ENCODE measurements at regions not wholly inside any gene's neighbourhood (a gene's known extent, or its start where the extent isn't known, plus 50 kb on each side); places are given as distances from the start of the nearest gene placed in this dataset.
"Not testable (repeated sequence)": the region's sequence is repeated elsewhere in the genome, so short reads cannot be mapped to it uniquely, and the experiment has no call there.

DNA sequence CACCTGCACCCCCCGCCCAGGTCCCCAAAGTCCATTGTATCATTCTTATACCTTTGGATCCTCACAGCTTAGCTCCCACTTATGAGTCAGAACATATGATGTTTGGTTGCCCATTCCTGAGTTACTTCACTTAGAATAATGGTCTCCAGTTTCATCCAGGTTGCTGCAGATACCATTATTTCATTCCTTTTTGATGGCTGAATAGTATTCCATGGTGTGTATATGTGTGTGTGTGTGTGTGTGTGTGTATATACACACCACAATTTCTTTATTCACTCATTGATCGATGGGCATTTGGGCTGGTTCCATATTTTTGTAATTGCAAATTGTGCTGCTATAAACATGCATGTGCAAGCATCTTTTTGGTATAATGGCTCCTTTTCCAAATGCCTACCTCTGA lies 125.4 kb downstream of the UTRN start:
- not testable (repeated sequence) for H3K4me1 ChIP-seq (ENCODE audit: insufficient read depth, low read length); H2AFZ ChIP-seq (ENCODE audit: low read depth, low read length); H3K36me3 ChIP-seq (ENCODE audit: insufficient read depth, low read length); H3K27me3 ChIP-seq (ENCODE audit: insufficient read depth, low read length); H3K4me3 ChIP-seq (ENCODE audit: low read length); H3K9me3 ChIP-seq (ENCODE audit: low read length)

DNA sequence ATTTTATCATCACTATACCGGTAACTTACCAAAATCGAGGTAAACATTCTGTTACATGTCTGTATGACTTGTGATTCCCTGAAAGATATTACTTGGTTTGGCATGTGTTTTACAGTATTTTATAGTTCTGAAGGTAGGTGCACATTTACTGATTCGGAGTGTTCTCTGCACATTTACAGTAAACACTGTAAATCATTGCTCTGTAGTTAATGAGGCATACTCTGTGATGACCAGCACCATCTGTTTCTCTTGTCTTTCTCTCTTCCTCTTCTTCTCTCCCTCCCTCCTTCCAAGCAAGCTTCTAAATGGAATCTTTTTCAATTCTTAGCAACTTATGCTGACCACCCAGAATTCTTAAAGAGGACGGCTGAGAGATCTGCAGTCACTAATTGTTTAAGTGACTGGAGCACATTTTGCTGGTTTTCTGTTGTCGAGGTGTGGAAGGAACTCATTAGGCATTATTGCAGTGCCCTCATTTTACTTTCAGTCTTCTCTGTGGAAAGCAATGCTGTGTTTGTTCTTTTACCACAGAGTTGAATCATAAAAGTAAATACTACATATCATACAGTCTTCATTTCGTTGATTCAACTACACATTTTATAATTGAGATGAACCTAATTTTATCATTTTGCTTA lies 126.5 kb downstream of the UTRN start:
- no peaks in the 10 kb centered on the region for H3K27me3 ChIP-seq (ENCODE audit: insufficient read depth, low read length)
- H3K4me3 ChIP-seq (ENCODE audit: low read length): no peak overlapping the region
- no peak overlapping the region for H2AFZ ChIP-seq (ENCODE audit: low read depth, low read length)
- peaks cover 9% of the 10 kb centered on the region for H3K4me1 ChIP-seq (ENCODE audit: insufficient read depth, low read length)
- no peaks in the 10 kb centered on the region for H3K36me3 ChIP-seq (ENCODE audit: insufficient read depth, low read length)
- H3K9me3 ChIP-seq (ENCODE audit: low read length): no peaks in the 10 kb centered on the region

DNA sequence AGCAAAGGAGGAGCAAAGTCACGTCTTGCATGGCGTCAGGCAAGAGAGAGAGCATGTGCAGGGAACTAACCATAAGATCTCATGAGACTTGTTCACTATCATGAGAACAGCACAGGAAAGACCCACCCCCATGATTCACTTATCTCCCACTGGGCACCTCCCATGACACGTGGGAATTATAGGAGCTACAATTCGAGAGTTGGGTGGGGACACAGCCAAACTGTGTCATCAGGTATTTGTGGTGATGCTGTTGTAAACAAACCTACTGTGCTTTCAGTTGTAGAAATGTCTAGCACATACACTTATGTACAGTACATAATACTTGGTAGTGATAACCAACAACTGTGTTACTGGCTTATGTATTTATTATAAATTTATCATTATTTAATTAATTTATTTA lies 128.3 kb downstream of the UTRN start:
- Histone ChIP-seq H2AFZ (ENCODE audit: low read depth, low read length) (no peak overlapping the region), H3K4me1 (ENCODE audit: insufficient read depth, low read length) (peaks cover 9% of the 10 kb centered on the region)

DNA sequence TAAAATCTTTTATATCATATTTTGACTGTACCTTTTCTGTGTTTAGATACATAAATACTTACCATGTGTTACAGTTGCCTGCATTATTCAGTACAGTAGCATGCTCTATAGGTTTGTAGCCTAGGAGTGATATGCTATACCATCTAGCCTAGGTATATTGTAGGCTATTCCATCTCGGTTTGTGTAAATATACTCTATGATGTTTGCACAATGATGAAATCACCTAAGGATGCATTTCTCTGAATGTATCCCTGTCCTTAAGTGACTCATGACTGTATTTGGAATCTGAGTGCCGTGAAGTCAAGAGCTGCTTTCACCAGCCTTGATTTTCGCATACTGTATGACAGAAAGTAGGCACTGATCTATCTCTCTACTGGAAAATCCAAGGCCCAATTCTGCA lies 129.9 kb downstream of the UTRN start:
- Histone ChIP-seq H3K27me3 (ENCODE audit: insufficient read depth, low read length) (no peaks in the 10 kb centered on the region), H3K9me3 (ENCODE audit: low read length) (no peaks in the 10 kb centered on the region), H2AFZ (ENCODE audit: low read depth, low read length) (no peak overlapping the region), H3K4me3 (ENCODE audit: low read length) (no peak overlapping the region), H3K4me1 (ENCODE audit: insufficient read depth, low read length) (peaks cover 20% of the 10 kb centered on the region), H3K36me3 (ENCODE audit: insufficient read depth, low read length) (no peaks in the 10 kb centered on the region)

More for the DNA sequence above, 128.3 kb downstream of the UTRN start:
- H3K9me3 ChIP-seq (ENCODE audit: low read length): no peaks in the 10 kb centered on the region
- H3K4me3 ChIP-seq (ENCODE audit: low read length): no peak overlapping the region
- H3K36me3 ChIP-seq (ENCODE audit: insufficient read depth, low read length): no peaks in the 10 kb centered on the region
- no peaks in the 10 kb centered on the region for H3K27me3 ChIP-seq (ENCODE audit: insufficient read depth, low read length)

DNA sequence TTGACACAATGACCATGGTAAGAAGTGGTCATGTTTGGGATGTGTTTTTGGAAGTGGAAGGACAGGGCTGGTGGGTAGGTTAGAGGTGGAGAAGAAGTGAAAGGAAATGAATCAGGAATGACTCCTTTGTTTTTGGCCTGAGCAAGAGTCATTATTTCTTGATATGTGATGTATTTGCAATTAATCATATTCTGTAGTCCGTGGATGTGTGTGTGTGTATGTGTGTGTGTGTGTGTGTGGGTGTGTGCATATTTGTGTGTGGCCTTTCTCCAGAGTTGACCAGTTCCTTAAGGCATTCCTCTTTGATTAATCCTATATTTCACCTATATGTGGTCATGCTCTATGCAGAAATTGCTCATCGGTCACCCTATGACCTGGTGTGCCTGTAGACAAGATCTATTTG lies 130.7 kb downstream of the UTRN start:
- no peak overlapping the region for H2AFZ ChIP-seq (ENCODE audit: low read depth, low read length)
- H3K4me3 ChIP-seq (ENCODE audit: low read length): no peak overlapping the region
- peaks cover 20% of the 10 kb centered on the region for H3K4me1 ChIP-seq (ENCODE audit: insufficient read depth, low read length)
- H3K27me3 ChIP-seq (ENCODE audit: insufficient read depth, low read length): no peaks in the 10 kb centered on the region
- no peaks in the 10 kb centered on the region for H3K36me3 ChIP-seq (ENCODE audit: insufficient read depth, low read length)
- no peaks in the 10 kb centered on the region for H3K9me3 ChIP-seq (ENCODE audit: low read length)

DNA sequence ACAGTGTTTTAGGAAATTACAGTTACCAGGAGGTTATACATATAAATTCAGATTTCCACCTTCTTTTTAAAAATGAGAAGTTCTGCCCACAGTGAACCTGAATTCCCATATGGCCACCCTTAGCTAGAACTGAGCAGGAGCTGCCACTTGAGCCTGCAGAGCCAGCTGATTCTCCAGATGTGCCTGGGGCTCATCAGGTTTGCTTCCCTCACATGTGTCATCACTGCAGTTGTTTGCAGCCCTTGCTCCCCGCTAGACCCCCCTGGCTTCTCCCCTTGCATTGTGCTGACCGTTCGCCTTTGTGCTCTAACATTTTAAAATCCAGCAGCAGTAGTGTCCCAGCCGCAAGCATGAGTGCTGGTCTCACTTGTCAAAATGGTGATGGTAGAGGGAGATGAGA lies 131.1 kb downstream of the UTRN start:
- no peaks in the 10 kb centered on the region for H3K27me3 ChIP-seq (ENCODE audit: insufficient read depth, low read length)
- H3K9me3 ChIP-seq (ENCODE audit: low read length): no peaks in the 10 kb centered on the region
- no peak overlapping the region for H3K4me3 ChIP-seq (ENCODE audit: low read length)
- no peak overlapping the region for H2AFZ ChIP-seq (ENCODE audit: low read depth, low read length)
- H3K36me3 ChIP-seq (ENCODE audit: insufficient read depth, low read length): no peaks in the 10 kb centered on the region
- peaks cover 20% of the 10 kb centered on the region for H3K4me1 ChIP-seq (ENCODE audit: insufficient read depth, low read length)

DNA sequence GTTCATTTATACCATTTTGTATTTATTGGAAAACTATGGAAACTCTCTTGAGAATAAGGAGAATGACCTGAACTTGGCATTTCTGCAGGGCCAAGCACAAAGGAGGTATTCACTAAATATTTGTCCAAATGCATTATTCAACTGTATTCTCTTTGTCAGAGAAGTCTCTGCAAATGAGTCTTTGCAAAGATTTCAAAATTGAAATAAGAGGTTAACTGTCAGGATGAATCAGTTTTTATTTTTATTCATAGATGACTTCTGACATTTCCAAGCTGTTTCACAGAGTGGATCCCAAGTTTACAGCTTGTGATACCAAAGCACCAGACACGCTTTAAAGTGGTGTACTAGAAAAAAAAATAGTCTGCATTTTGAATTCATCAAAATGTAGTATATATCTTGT lies 131.6 kb downstream of the UTRN start:
- H3K4me1 ChIP-seq (ENCODE audit: insufficient read depth, low read length): peaks cover 17% of the 10 kb centered on the region
- H2AFZ ChIP-seq (ENCODE audit: low read depth, low read length): no peak overlapping the region

DNA sequence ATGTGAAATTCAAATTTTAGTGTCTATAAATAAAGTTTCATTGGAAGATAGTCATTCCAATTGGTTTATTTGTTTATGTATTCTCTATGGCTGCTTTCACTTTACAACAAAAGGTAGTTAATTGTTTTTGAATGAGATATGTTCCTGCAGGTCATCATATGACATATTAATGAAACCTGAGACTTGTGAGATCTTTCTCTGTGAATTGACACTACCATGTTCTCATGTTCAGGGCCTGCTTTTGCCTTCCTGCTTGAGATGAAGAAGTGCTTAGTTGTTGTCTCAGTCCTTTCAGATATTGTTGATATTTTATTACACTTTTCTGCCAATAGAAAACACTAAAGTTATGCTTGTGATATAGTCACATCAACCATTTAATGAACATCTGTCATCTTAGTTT lies 132.5 kb downstream of the UTRN start:
- peaks cover 15% of the 10 kb centered on the region for H3K4me1 ChIP-seq (ENCODE audit: insufficient read depth, low read length)
- no peaks in the 10 kb centered on the region for H3K27me3 ChIP-seq (ENCODE audit: insufficient read depth, low read length)
- no peak overlapping the region for H3K4me3 ChIP-seq (ENCODE audit: low read length)
- H3K9me3 ChIP-seq (ENCODE audit: low read length): no peaks in the 10 kb centered on the region
- H2AFZ ChIP-seq (ENCODE audit: low read depth, low read length): no peak overlapping the region
- peaks cover 2% of the 10 kb centered on the region for H3K36me3 ChIP-seq (ENCODE audit: insufficient read depth, low read length)

More for the DNA sequence above, 131.6 kb downstream of the UTRN start:
- Histone ChIP-seq H3K27me3 (ENCODE audit: insufficient read depth, low read length) (no peaks in the 10 kb centered on the region), H3K9me3 (ENCODE audit: low read length) (no peaks in the 10 kb centered on the region), H3K36me3 (ENCODE audit: insufficient read depth, low read length) (peaks cover under 1% of the 10 kb centered on the region), H3K4me3 (ENCODE audit: low read length) (no peak overlapping the region)

DNA sequence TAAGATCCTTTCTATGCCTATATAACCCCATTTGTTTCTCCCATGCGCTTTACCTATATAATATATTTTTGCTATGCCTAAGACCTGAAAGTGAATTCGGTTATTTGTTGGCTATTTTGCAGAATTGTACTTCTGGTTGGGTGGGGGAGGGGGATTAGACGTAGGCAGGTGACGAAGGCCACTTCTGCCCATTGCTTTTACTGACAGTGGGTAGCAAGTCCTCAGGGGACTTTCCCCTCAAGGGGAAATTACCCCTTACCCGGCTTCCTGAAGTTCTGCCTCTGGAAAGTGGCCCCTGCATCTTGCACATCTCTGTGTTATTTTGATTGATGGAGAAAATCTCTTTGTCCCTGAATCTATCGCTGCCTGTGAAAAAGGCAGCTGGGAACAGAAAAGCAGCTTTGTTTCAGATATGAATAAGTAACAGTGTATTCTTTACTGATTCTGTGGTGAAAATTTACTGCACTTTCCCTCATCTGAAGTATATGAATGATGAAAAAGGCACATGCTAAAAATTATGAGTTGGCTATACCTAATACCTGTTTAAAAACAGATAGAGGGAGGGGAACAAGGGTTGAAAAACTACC lies 133.9 kb downstream of the UTRN start:
- no peak overlapping the region for H2AFZ ChIP-seq (ENCODE audit: low read depth, low read length)
- H3K4me3 ChIP-seq (ENCODE audit: low read length): no peak overlapping the region
- peaks cover 6% of the 10 kb centered on the region for H3K36me3 ChIP-seq (ENCODE audit: insufficient read depth, low read length)
- H3K9me3 ChIP-seq (ENCODE audit: low read length): no peaks in the 10 kb centered on the region
- peaks cover 15% of the 10 kb centered on the region for H3K4me1 ChIP-seq (ENCODE audit: insufficient read depth, low read length)
- H3K27me3 ChIP-seq (ENCODE audit: insufficient read depth, low read length): no peaks in the 10 kb centered on the region

DNA sequence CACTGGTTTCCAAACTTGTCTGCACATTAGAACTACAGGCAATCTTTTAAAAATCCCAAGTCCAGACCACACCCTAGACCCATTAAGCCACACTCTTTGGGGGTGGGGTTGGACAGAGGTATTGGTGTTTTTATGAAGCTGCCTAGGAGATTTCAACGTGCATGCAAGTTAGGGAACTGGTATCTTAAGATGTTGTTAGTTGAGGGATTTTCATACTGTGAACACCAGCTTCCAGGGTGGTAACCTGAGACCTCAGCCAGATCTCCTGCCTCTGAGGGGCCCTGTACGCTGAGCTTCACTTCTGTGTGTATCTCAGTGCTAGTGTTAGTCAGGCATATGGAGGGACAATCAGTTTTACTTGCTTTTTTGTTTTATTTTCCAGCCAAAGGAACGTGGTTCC lies 138.0 kb downstream of the UTRN start:
- H2AFZ ChIP-seq (ENCODE audit: low read depth, low read length): no peak overlapping the region
- no peak overlapping the region for H3K4me3 ChIP-seq (ENCODE audit: low read length)
- H3K9me3 ChIP-seq (ENCODE audit: low read length): no peaks in the 10 kb centered on the region
- peaks cover 11% of the 10 kb centered on the region for H3K4me1 ChIP-seq (ENCODE audit: insufficient read depth, low read length)
- H3K27me3 ChIP-seq (ENCODE audit: insufficient read depth, low read length): no peaks in the 10 kb centered on the region
- H3K36me3 ChIP-seq (ENCODE audit: insufficient read depth, low read length): peaks cover 26% of the 10 kb centered on the region

DNA sequence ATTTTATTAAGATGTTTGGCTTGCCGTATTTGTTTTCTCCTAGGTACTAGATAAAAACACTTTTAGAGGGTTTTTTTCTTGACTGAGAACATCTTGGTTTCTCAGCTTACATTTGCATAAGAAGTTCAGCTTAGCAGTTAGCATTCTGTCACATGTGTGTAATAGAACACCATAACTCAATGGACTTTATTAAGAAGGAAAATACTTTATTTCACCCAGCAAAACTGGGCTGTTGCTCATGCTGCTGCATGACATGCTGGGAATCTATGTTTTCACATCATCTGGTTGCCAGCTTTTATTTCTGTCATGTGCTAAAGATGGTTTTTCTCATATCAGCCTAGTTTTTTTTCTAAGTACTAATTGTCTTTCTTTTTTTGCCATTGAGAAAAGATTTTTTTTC lies 144.6 kb downstream of the UTRN start:
- Histone ChIP-seq H3K9me3 (ENCODE audit: low read length) (no peaks in the 10 kb centered on the region), H3K4me3 (ENCODE audit: low read length) (no peak overlapping the region), H3K4me1 (ENCODE audit: insufficient read depth, low read length) (no peaks in the 10 kb centered on the region), H3K27me3 (ENCODE audit: insufficient read depth, low read length) (no peaks in the 10 kb centered on the region), H2AFZ (ENCODE audit: low read depth, low read length) (no peak overlapping the region), H3K36me3 (ENCODE audit: insufficient read depth, low read length) (peaks cover 40% of the 10 kb centered on the region)

DNA sequence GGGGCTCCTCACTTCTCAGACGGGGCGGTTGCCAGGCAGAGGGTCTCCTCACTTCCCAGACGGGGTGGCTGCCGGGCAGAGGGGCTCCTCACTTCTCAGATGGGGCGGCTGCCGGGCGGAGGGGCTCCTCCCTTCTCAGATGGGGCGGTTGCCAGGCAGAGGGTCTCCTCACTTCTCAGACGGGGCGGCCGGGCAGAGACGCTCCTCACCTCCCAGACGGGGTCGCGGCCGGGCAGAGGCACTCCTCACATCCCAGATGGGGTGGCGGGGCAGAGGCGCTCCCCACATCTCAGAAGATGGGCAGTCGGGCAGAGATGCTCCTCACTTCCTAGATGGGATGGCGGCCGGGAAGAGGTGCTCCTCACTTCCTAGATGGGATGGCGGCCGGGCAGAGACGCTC lies 148.3 kb downstream of the UTRN start:
- peaks cover 42% of the 10 kb centered on the region for H3K36me3 ChIP-seq (ENCODE audit: insufficient read depth, low read length)
- H3K27me3 ChIP-seq (ENCODE audit: insufficient read depth, low read length); H3K9me3 ChIP-seq (ENCODE audit: low read length); H3K4me3 ChIP-seq (ENCODE audit: low read length); H2AFZ ChIP-seq (ENCODE audit: low read depth, low read length); H3K4me1 ChIP-seq (ENCODE audit: insufficient read depth, low read length): not testable (repeated sequence)

DNA sequence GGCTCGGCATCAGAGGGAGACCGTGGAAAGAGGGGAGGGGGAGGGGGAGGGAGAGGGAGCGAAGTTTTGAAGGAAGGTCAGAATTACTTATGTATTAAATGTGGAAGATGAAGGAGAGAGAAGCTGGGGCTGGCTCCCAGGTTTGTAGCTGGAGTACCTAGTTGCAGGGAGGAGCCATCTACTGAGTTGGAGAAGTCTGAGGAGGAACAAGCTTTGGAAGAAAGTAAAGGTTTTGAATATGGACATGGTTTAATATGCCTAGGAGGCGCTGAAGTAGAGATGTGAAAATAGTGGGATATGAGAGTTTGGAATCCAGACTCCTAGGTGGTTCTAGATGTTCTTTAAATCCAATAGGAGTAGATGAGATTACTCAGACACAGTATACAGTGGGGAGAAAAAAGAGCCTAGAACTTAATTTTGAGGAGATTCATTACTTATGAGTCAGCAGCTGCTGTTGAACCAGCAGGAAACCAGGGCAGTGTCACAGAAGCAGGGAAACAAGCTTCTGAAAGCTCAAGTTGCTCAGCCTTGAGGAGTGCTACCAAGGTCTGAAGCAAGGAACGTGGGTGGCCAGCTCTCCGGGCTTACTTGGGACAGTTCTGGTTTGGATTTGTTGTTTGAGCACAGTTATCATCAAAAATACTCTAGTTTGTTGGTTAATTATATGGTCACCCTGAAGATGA lies 149.3 kb downstream of the UTRN start:
- Histone ChIP-seq H3K9me3 (ENCODE audit: low read length) (peaks cover 2% of the 10 kb centered on the region), H2AFZ (ENCODE audit: low read depth, low read length) (no peak overlapping the region), H3K36me3 (ENCODE audit: insufficient read depth, low read length) (peaks cover 52% of the 10 kb centered on the region), H3K4me3 (ENCODE audit: low read length) (no peak overlapping the region), H3K27me3 (ENCODE audit: insufficient read depth, low read length) (no peaks in the 10 kb centered on the region), H3K4me1 (ENCODE audit: insufficient read depth, low read length) (no peaks in the 10 kb centered on the region)

All from neuron (in vitro differentiated cells).